GM12865 (cell line): ENCODE measurements at regions not wholly inside any gene's neighbourhood (a gene's known extent, or its start where the extent isn't known, plus 50 kb on each side); places are given as distances from the start of the nearest gene placed in this dataset.

Experiments
- DNase-seq: peaks from one replicate; pipeline ENCODE4 v3.0.0; 2010; ENCODE audit warnings: low read depth
- H3K4me3 ChIP-seq: 2 replicates; pipeline ENCODE4 v1.5.1; 2011; ENCODE audit warnings: mild to moderate bottlenecking, low read depth, low read length, control low read depth
- TF ChIP-seq, protein P1 (sequence below): IDR thresholded peaks from 2 replicates; pipeline ENCODE4 v1.5.1; 2011; ENCODE audit warnings: low read length, control low read depth, low read depth, inconsistent platforms; ENCODE audit not compliant: insufficient read depth; ENCODE audit errors: missing control alignments

DNA sequence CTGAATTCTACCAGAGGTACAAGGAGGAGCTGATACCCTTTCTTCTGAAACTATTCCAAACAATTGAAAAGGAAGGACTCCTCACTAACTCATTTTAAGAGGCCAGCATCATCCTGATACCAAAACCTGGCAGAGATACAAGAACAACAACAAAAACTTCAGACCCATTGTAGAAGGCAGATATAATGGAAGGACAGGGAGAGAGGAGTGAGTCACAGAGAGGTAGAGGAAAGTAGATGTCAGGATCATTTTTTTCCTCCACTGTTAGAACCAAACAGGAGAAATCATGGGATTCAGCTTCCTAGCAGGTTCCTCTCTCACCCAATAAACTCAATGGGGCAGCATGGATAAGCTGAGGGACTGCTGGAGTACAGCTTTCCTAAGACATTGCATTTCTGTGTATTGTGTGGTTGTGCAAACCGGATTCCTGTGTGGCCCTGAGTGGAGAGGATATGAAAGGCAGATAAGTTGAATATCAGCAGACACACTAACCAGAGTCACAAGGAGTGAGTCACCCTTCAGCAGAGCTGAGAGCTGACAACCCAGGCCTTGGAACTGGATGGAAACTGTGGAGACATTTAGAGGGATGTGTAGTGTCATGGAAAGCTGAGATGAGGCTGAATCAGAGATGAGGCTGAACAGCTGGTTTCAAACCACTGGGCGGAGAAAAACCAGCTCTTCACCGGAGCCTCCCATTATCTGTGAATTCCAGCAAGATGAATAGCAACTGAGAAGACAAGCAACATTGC is 60.9 kb upstream of the MMADHC start:
- TF ChIP-seq, protein P1, sequence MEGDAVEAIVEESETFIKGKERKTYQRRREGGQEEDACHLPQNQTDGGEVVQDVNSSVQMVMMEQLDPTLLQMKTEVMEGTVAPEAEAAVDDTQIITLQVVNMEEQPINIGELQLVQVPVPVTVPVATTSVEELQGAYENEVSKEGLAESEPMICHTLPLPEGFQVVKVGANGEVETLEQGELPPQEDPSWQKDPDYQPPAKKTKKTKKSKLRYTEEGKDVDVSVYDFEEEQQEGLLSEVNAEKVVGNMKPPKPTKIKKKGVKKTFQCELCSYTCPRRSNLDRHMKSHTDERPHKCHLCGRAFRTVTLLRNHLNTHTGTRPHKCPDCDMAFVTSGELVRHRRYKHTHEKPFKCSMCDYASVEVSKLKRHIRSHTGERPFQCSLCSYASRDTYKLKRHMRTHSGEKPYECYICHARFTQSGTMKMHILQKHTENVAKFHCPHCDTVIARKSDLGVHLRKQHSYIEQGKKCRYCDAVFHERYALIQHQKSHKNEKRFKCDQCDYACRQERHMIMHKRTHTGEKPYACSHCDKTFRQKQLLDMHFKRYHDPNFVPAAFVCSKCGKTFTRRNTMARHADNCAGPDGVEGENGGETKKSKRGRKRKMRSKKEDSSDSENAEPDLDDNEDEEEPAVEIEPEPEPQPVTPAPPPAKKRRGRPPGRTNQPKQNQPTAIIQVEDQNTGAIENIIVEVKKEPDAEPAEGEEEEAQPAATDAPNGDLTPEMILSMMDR = no peak
- no peak for DNase-seq
- H3K4me3 ChIP-seq = no peak overlapping the region

DNA sequence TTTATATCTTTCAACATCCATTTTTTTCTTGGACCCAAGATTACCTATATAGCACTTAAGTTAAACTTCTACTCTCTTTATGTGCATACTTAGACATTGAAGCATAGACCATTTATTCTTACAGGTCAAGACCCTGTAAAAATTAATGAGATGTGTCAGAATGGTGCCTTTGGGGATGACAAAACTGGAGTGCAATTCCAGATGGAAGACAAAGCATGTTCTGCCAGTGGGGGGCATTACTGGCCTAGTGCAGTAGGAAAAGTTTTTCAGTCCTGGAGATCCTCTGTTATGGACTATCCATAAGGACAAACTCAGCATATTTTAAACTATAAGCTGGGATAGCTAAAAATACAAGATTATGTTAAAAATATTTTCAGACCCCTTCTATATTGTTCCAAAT is 57.8 kb upstream of the MMADHC start:
- no peak overlapping the region for H3K4me3 ChIP-seq
- TF ChIP-seq, protein P1 = no peak
- DNase-seq = no peak
